H1 (cell line): ENCODE measurements at regions not wholly inside any gene's neighbourhood (a gene's known extent, or its start where the extent isn't known, plus 50 kb on each side); places are given as distances from the start of the nearest gene placed in this dataset.

Source experiments
- CTCF ChIA-PET: fragments of 300-600 bp; sonication (Branson Sonifier 250); formaldehyde crosslinking; loops from one replicate; lab custom pipeline; 2021; ENCODE audit not compliant: partially characterized antibody; lab: Charles Lee
- POLR2A ChIA-PET: fragments of 300-600 bp; sonication (Branson Sonifier 250); formaldehyde crosslinking; loops from one replicate; lab custom pipeline; 2021; ENCODE audit warnings: inconsistent platforms; ENCODE audit not compliant: partially characterized antibody; lab: Charles Lee
- DNase-seq, 2 experiments: peaks; one replicate each; pipeline versions ENCODE4 v3.0.0 to v3.0.0-alpha.2; 2010 to 2022; ENCODE audit warnings: low spot score in 2 of 2, low read depth in 1 of 2, mixed read lengths in 1 of 2
- FAIRE-seq: peaks from 2 replicates; lab custom pipeline; 2011; peaks lifted over from hg19 to GRCh38; lab: Jason Lieb, UNC
- H2AFZ ChIP-seq: 2 replicates; pipeline ENCODE4 v1.8.1; 2012; ENCODE audit warnings: low read length, inconsistent platforms
- H2AK5ac ChIP-seq: 2 replicates; pipeline ENCODE4 v1.6.1; 2013; ENCODE audit warnings: low read depth, low read length
- H2BK120ac ChIP-seq: replicated peaks from 2 replicates; pipeline ENCODE3; 2013; ENCODE audit warnings: low read depth, low read length, inconsistent platforms
- H2BK12ac ChIP-seq: 2 replicates; pipeline ENCODE4 v1.6.1; 2013; ENCODE audit warnings: low read depth, low read length
- H2BK15ac ChIP-seq: 2 replicates; pipeline ENCODE4 v1.6.1; 2013; ENCODE audit warnings: low read length
- H2BK20ac ChIP-seq: 2 replicates; pipeline ENCODE4 v1.6.1; 2013; ENCODE audit warnings: low read length
- H2BK5ac ChIP-seq: 2 replicates; pipeline ENCODE4 v1.6.1; 2013; ENCODE audit warnings: low read depth, low read length
- H3K14ac ChIP-seq: 2 replicates; pipeline ENCODE4 v1.6.1; 2013; ENCODE audit warnings: inconsistent platforms; ENCODE audit not compliant: insufficient read length
- H3K18ac ChIP-seq: 2 replicates; pipeline ENCODE4 v1.6.1; 2013; ENCODE audit warnings: low read length; ENCODE audit errors: extremely low read depth
- H3K23ac ChIP-seq: 2 replicates; pipeline ENCODE4 v1.6.1; 2013; ENCODE audit warnings: inconsistent platforms; ENCODE audit not compliant: insufficient read length
- H3K23me2 ChIP-seq: 2 replicates; pipeline ENCODE4 v1.6.1; 2013; ENCODE audit warnings: low read depth, low read length
- H3K27ac ChIP-seq: 2 replicates; pipeline ENCODE4 v1.6.1; 2011; ENCODE audit warnings: low read depth, low read length, inconsistent platforms
- H3K27me3 ChIP-seq, 4 experiments: replicated peaks in 1 of 4; 1 replicate in 1 of 4; 2 replicates in 3 of 4; pipeline versions ENCODE4 v1.6.1 to v1.8.1; 2011 to 2013; ENCODE audit warnings: low read length in 3 of 4, mild to moderate bottlenecking in 3 of 4, inconsistent platforms in 2 of 4, mixed read lengths in 2 of 4, moderate library complexity in 1 of 4; ENCODE audit not compliant: control insufficient read depth in 3 of 4, insufficient read depth in 3 of 4; ENCODE audit errors: extremely low read depth in 1 of 4
- H3K36me3 ChIP-seq, 4 experiments: 2 replicates each; pipeline versions ENCODE4 v1.6.1 to v1.8.1; 2011 to 2013; ENCODE audit warnings: mild to moderate bottlenecking in 4 of 4, low read length in 3 of 4, moderate library complexity in 2 of 4, control low read depth in 1 of 4, inconsistent platforms in 1 of 4; ENCODE audit not compliant: insufficient read depth in 4 of 4, control insufficient read depth in 2 of 4
- H3K4ac ChIP-seq: replicated peaks from 2 replicates; pipeline ENCODE3; 2013; ENCODE audit warnings: low read length, low read depth, mixed read lengths, inconsistent platforms; ENCODE audit not compliant: insufficient read length
- H3K4me1 ChIP-seq, 4 experiments: replicated peaks in 1 of 4; 1 replicate in 1 of 4; 2 replicates in 3 of 4; pipeline versions ENCODE4 v1.6.1 to v1.8.1; 2011 to 2013; ENCODE audit warnings: low read length in 3 of 4, inconsistent platforms in 2 of 4, mixed read lengths in 1 of 4; ENCODE audit not compliant: insufficient read depth in 4 of 4, control insufficient read depth in 3 of 4
- H3K4me2 ChIP-seq, 2 experiments: 2 replicates each; pipeline versions ENCODE4 v1.6.1 to v1.8.1; 2011 to 2013; ENCODE audit warnings: low read depth in 2 of 2, low read length in 2 of 2, control low read depth in 1 of 2, inconsistent platforms in 1 of 2, mild to moderate bottlenecking in 1 of 2; ENCODE audit not compliant: insufficient read depth in 1 of 2
- H3K4me3 ChIP-seq, 4 experiments: fragments of 200-600, 300-600 bp in 1 of 4; sonication (generic), shearing (Covaris generic), sonication (Bioruptor Twin) in 1 of 4; 2 replicates each; pipeline versions ENCODE4 v1.5.1 to v1.8.1; 2011 to 2016; ENCODE audit warnings: low read length in 4 of 4, low read depth in 3 of 4, control low read depth in 2 of 4, inconsistent platforms in 2 of 4, mild to moderate bottlenecking in 2 of 4, mixed read lengths in 1 of 4, moderate library complexity in 1 of 4; ENCODE audit not compliant: insufficient read depth in 2 of 4; ENCODE audit errors: extremely low read depth in 1 of 4
- H3K56ac ChIP-seq: replicated peaks from 2 replicates; pipeline ENCODE3; 2013; ENCODE audit warnings: low read depth, mild to moderate bottlenecking, mixed read lengths, low read length, inconsistent platforms; ENCODE audit not compliant: insufficient read length
- H3K79me1 ChIP-seq: 2 replicates; pipeline ENCODE4 v1.6.1; 2013; ENCODE audit warnings: low read depth, low read length, control low read depth
- H3K79me2 ChIP-seq, 2 experiments: 2 replicates each; pipeline versions ENCODE4 v1.6.1 to v1.8.1; 2012 to 2013; ENCODE audit warnings: low read length in 2 of 2, mild to moderate bottlenecking in 2 of 2, inconsistent platforms in 1 of 2; ENCODE audit not compliant: insufficient read depth in 2 of 2, control insufficient read depth in 1 of 2
- H3K9ac ChIP-seq, 4 experiments: replicated peaks in 1 of 4; 1 replicate in 1 of 4; 2 replicates in 3 of 4; pipeline versions ENCODE4 v1.6.1 to v1.8.1; 2011 to 2013; ENCODE audit warnings: low read depth in 3 of 4, low read length in 3 of 4, control low read depth in 2 of 4, mild to moderate bottlenecking in 2 of 4, moderate library complexity in 2 of 4, inconsistent platforms in 1 of 4; ENCODE audit errors: extremely low read depth in 1 of 4
- H3K9me3 ChIP-seq, 2 experiments: 2 replicates each; pipeline versions ENCODE4 v1.6.1 to v1.8.1; 2012 to 2013; ENCODE audit warnings: mild to moderate bottlenecking in 2 of 2, moderate library complexity in 2 of 2, control low read depth in 1 of 2, inconsistent platforms in 1 of 2, low read depth in 1 of 2, low read length in 1 of 2, mixed read lengths in 1 of 2; ENCODE audit not compliant: insufficient read depth in 2 of 2
- H4K20me1 ChIP-seq, 2 experiments: replicated peaks in 1 of 2; 2 replicates each; pipeline versions ENCODE3 to v1.8.1; 2011 to 2013; ENCODE audit warnings: inconsistent platforms in 2 of 2, low read length in 2 of 2, mild to moderate bottlenecking in 1 of 2; ENCODE audit not compliant: insufficient read depth in 2 of 2, control insufficient read depth in 1 of 2
- H4K5ac ChIP-seq: 2 replicates; pipeline ENCODE4 v1.6.1; 2013; ENCODE audit warnings: low read length, low read depth, mixed read lengths, inconsistent platforms; ENCODE audit not compliant: insufficient read length
- H4K8ac ChIP-seq: 2 replicates; pipeline ENCODE4 v1.8.0; 2013; ENCODE audit warnings: mild to moderate bottlenecking, moderate library complexity, low read length, inconsistent platforms; ENCODE audit not compliant: insufficient read depth; ENCODE audit errors: extremely low read depth
- H4K91ac ChIP-seq: replicated peaks from 2 replicates; pipeline ENCODE3; 2013; ENCODE audit warnings: low read length, mixed read lengths, inconsistent platforms; ENCODE audit not compliant: insufficient read length
- ASH2L ChIP-seq: fragments of 200-600, 300-600 bp; sonication (generic); IDR thresholded peaks from one replicate; pipeline ENCODE4 v1.7.1; 2017; ENCODE audit warnings: low read length
- CHD1 ChIP-seq: IDR thresholded peaks from 2 replicates; pipeline ENCODE4 v1.6.1; 2012; ENCODE audit warnings: low read depth, low read length, improper control_type of control experiment
- MAX ChIP-seq: IDR thresholded peaks from 2 replicates; pipeline ENCODE4 v1.6.1; 2012; ENCODE audit warnings: inconsistent platforms
- NANOG ChIP-seq: IDR thresholded peaks from 2 replicates; pipeline ENCODE4 v1.6.1; 2011; ENCODE audit warnings: low read length, low read depth, mild to moderate bottlenecking, inconsistent platforms; ENCODE audit not compliant: insufficient read depth, poor library complexity, severe bottlenecking
- RXRA ChIP-seq: IDR thresholded peaks from 2 replicates; pipeline ENCODE4 v1.6.1; 2011; ENCODE audit warnings: low read depth, mild to moderate bottlenecking, low read length, moderate library complexity; ENCODE audit not compliant: insufficient read depth
- SIX5 ChIP-seq: IDR thresholded peaks from 2 replicates; pipeline ENCODE4 v1.6.1; 2011; ENCODE audit warnings: mild to moderate bottlenecking, low read depth, low read length
- SP4 ChIP-seq: IDR thresholded peaks from 2 replicates; pipeline ENCODE4 v1.6.1; 2012; ENCODE audit warnings: low read length, inconsistent platforms
- WGBS, 2 experiments: shearing (Covaris generic) in 1 of 2; methylation state at CpG; one replicate each; pipeline versions ENCODE4 v1.1.6 to v1.1.7; 2013 to 2015; ENCODE audit warnings: low lambda C conversion rate in 2 of 2, mixed read lengths in 2 of 2, inconsistent platforms in 1 of 2, low coverage in 1 of 2, missing lambda C conversion rate in 1 of 2; ENCODE audit not compliant: insufficient replicate concordance in 2 of 2, insufficient coverage in 1 of 2, insufficient read length in 1 of 2; ENCODE audit errors: extremely low coverage in 1 of 2, missing lambda C conversion rate in 1 of 2; 5-methylcytosine and 5-hydroxymethylcytosine counted together

GRCh38 chr1:188423073-188423472, 1594.3 kb downstream of the PLA2G4A start:
- H2AK5ac ChIP-seq = no peak overlapping the region
- H2BK120ac ChIP-seq = no peak overlapping the region
- no peak overlapping the region for H3K4ac ChIP-seq
- H4K91ac ChIP-seq = no peak overlapping the region
- no peak overlapping the region for H3K4me2 ChIP-seq
- H3K27me3 ChIP-seq = no peaks in the 10 kb centered on the region
- no peak overlapping the region for H3K56ac ChIP-seq
- no peak overlapping the region for H3K27ac ChIP-seq
- no peak overlapping the region for H4K5ac ChIP-seq
- H3K18ac ChIP-seq = no peak overlapping the region
- H4K20me1 ChIP-seq = no peaks in the 10 kb centered on the region
- H3K4me1 ChIP-seq = no peaks in the 10 kb centered on the region
- H2BK5ac ChIP-seq = no peak overlapping the region
- H3K14ac ChIP-seq = no peak overlapping the region
- ChIA-PET POLR2A (no interaction called here), CTCF (interaction anchor here (0.6 kb wide), 1 partner anchor 10 kb away, joined by 3 read pairs; no protein-coding TSS in a partner anchor)
- H2BK15ac ChIP-seq = no peak overlapping the region
- no peaks in the 10 kb centered on the region for H3K79me2 ChIP-seq
- H2BK12ac ChIP-seq = no peak overlapping the region
- H3K4me3 ChIP-seq = no peak overlapping the region
- no peak overlapping the region for H4K8ac ChIP-seq
- no peak overlapping the region for H3K23ac ChIP-seq
- H3K79me1 ChIP-seq = no peaks in the 10 kb centered on the region
- H3K9ac ChIP-seq = no peak overlapping the region
- DNase-seq = no peak
- H3K23me2 ChIP-seq = no peaks in the 10 kb centered on the region
- 81 to 100% methylated on average over 1 of the region's 1 CpG for WGBS, 2 experiments
- H2BK20ac ChIP-seq = no peak overlapping the region
- no peaks in the 10 kb centered on the region for H3K36me3 ChIP-seq
- FAIRE-seq = no peak
- H3K9me3 ChIP-seq = no peaks in the 10 kb centered on the region
- no peak overlapping the region for H2AFZ ChIP-seq
- TF ChIP-seq MAX (no peak), ASH2L (no peak), CHD1 (no peak), NANOG (no peak), SIX5 (no peak), SP4 (no peak), RXRA (no peak)
